HUES64 (cell line): ENCODE measurements at regions not wholly inside any gene's neighbourhood (a gene's known extent, or its start where the extent isn't known, plus 50 kb on each side); places are given as distances from the start of the nearest gene placed in this dataset.

Source experiments
- H3K27ac ChIP-seq: 2 replicates; pipeline ENCODE4 v1.7.0; 2013; ENCODE audit warnings: low read depth, low read length, inconsistent platforms
- H3K27me3 ChIP-seq: 2 replicates; pipeline ENCODE4 v1.6.1; 2013; ENCODE audit warnings: mild to moderate bottlenecking, low read length; ENCODE audit not compliant: insufficient read depth
- H3K36me3 ChIP-seq: 2 replicates; pipeline ENCODE4 v1.6.1; 2013; ENCODE audit warnings: mild to moderate bottlenecking, low read length; ENCODE audit not compliant: insufficient read depth
- H3K4me1 ChIP-seq: 2 replicates; pipeline ENCODE4 v1.6.1; 2013; ENCODE audit warnings: mild to moderate bottlenecking, low read length, moderate library complexity; ENCODE audit not compliant: insufficient read depth
- H3K4me3 ChIP-seq: 2 replicates; pipeline ENCODE4 v1.5.1; 2013; ENCODE audit warnings: mild to moderate bottlenecking, low read length, moderate library complexity
- H3K9ac ChIP-seq: 2 replicates; pipeline ENCODE4 v1.6.1; 2013; ENCODE audit warnings: mild to moderate bottlenecking, low read depth, low read length
- H3K9me3 ChIP-seq: 2 replicates; pipeline ENCODE4 v1.6.1; 2013; ENCODE audit warnings: low read depth, low read length; ENCODE audit not compliant: insufficient read depth
- WGBS: fragments of 150-250, 120-280 bp; methylation state at CpG from one replicate; pipeline ENCODE4 v1.1.7; 2013; ENCODE audit warnings: missing lambda C conversion rate; 5-methylcytosine and 5-hydroxymethylcytosine counted together

- no peaks in the 10 kb centered on the region for H3K36me3 ChIP-seq
- H3K27me3 ChIP-seq: no peaks in the 10 kb centered on the region
- H3K4me1 ChIP-seq: peaks cover 42% of the 10 kb centered on the region
- H3K9me3 ChIP-seq: no peaks in the 10 kb centered on the region
- 90% methylated on average over 6 of the region's 6 CpGs for WGBS
- H3K27ac ChIP-seq: no peak overlapping the region
- H3K9ac ChIP-seq: no peak overlapping the region
- H3K4me3 ChIP-seq: no peak overlapping the region
These were observed 286.1 kb upstream of the TPM1 start for GRCh38 chr15:62756326-62756994.

- no peak overlapping the region for H3K4me3 ChIP-seq
- H3K9ac ChIP-seq: no peak overlapping the region
- no peaks in the 10 kb centered on the region for H3K27me3 ChIP-seq
- WGBS: 97% methylated on average over 1 of the region's 1 CpG
- no peaks in the 10 kb centered on the region for H3K9me3 ChIP-seq
- peaks cover 4% of the 10 kb centered on the region for H3K36me3 ChIP-seq
- H3K4me1 ChIP-seq: peaks cover 42% of the 10 kb centered on the region
- H3K27ac ChIP-seq: no peak overlapping the region
These were observed 285.6 kb upstream of the TPM1 start for GRCh38 chr15:62756995-62757360.

GRCh38 chr15:62757535-62757934 lies 285.0 kb upstream of the TPM1 start:
- Histone ChIP-seq H3K9ac (no peak overlapping the region), H3K27me3 (no peaks in the 10 kb centered on the region), H3K4me3 (no peak overlapping the region), H3K9me3 (no peaks in the 10 kb centered on the region), H3K4me1 (peaks cover 42% of the 10 kb centered on the region), H3K27ac (peak overlapping the region; percentile 83; the same call in 1 of the 2 replicates), H3K36me3 (peaks cover 10% of the 10 kb centered on the region)
- 87% methylated on average over 10 of the region's 10 CpGs for WGBS

GRCh38 chr15:62758126-62758951 lies 284.2 kb upstream of the TPM1 start:
- Histone ChIP-seq H3K36me3 (peaks cover 10% of the 10 kb centered on the region), H3K27me3 (no peaks in the 10 kb centered on the region), H3K9me3 (no peaks in the 10 kb centered on the region), H3K4me3 (no peak overlapping the region), H3K9ac (peak overlapping the region; percentile 25; the same call in 1 of the 2 replicates), H3K4me1 (peaks cover 42% of the 10 kb centered on the region), H3K27ac (peak overlapping the region; percentile 83)
- 57% methylated on average over 10 of the region's 11 CpGs for WGBS

- Histone ChIP-seq H3K4me1 (peaks cover 42% of the 10 kb centered on the region), H3K4me3 (no peak overlapping the region), H3K27me3 (no peaks in the 10 kb centered on the region), H3K9ac (no peak overlapping the region), H3K36me3 (peaks cover 10% of the 10 kb centered on the region), H3K27ac (peak overlapping the region; percentile 83; the same call in 1 of the 2 replicates), H3K9me3 (no peaks in the 10 kb centered on the region)
- 85% methylated on average over 4 of the region's 4 CpGs for WGBS
These were observed 283.6 kb upstream of the TPM1 start for GRCh38 chr15:62758952-62759349.

- 88% methylated on average over 3 of the region's 3 CpGs for WGBS
- H3K36me3 ChIP-seq: peaks cover 10% of the 10 kb centered on the region
- peaks cover 42% of the 10 kb centered on the region for H3K4me1 ChIP-seq
These were observed 282.0 kb upstream of the TPM1 start for GRCh38 chr15:62760538-62760937.

GRCh38 chr15:62765916-62766315 lies 276.6 kb upstream of the TPM1 start:
- 88% methylated on average over 4 of the region's 4 CpGs for WGBS
- no peak overlapping the region for H3K27ac ChIP-seq
- H3K9ac ChIP-seq: no peak overlapping the region
- no peaks in the 10 kb centered on the region for H3K9me3 ChIP-seq
- no peak overlapping the region for H3K4me3 ChIP-seq
- no peaks in the 10 kb centered on the region; the same call in 1 of the 2 replicates for H3K4me1 ChIP-seq
- H3K36me3 ChIP-seq: peaks cover 10% of the 10 kb centered on the region
- H3K27me3 ChIP-seq: no peaks in the 10 kb centered on the region

More at GRCh38 chr15:62760538-62760937, 282.0 kb upstream of the TPM1 start:
- Histone ChIP-seq H3K9ac (no peak overlapping the region), H3K4me3 (no peak overlapping the region), H3K9me3 (no peaks in the 10 kb centered on the region), H3K27me3 (no peaks in the 10 kb centered on the region), H3K27ac (no peak overlapping the region)

GRCh38 chr15:62766599-62766998 lies 275.9 kb upstream of the TPM1 start:
- H3K4me1 ChIP-seq: no peaks in the 10 kb centered on the region; the same call in 1 of the 2 replicates
- no peaks in the 10 kb centered on the region for H3K27me3 ChIP-seq
- H3K36me3 ChIP-seq: peaks cover 15% of the 10 kb centered on the region
- no peak overlapping the region for H3K4me3 ChIP-seq
- whole genome bisulfite sequencing: 93% methylated on average over 4 of the region's 4 CpGs
- no peaks in the 10 kb centered on the region for H3K9me3 ChIP-seq
- H3K27ac ChIP-seq: no peak overlapping the region
- no peak overlapping the region for H3K9ac ChIP-seq

GRCh38 chr15:62769604-62770003 lies 272.9 kb upstream of the TPM1 start:
- no peak overlapping the region for H3K4me3 ChIP-seq
- H3K9ac ChIP-seq: no peak overlapping the region
- WGBS: 90% methylated on average over 3 of the region's 3 CpGs
- H3K9me3 ChIP-seq: no peaks in the 10 kb centered on the region
- no peaks in the 10 kb centered on the region; the same call in 1 of the 2 replicates for H3K4me1 ChIP-seq
- H3K27ac ChIP-seq: no peak overlapping the region
- H3K36me3 ChIP-seq: peaks cover 8% of the 10 kb centered on the region; the same call in 1 of the 2 replicates
- no peaks in the 10 kb centered on the region for H3K27me3 ChIP-seq

- 94% methylated on average over 11 of the region's 11 CpGs for WGBS
- no peak overlapping the region for H3K27ac ChIP-seq
These were observed 272.4 kb upstream of the TPM1 start for GRCh38 chr15:62770111-62770660.

GRCh38 chr15:62770752-62771151 lies 271.8 kb upstream of the TPM1 start:
- H3K36me3 ChIP-seq: peaks cover 8% of the 10 kb centered on the region; the same call in 1 of the 2 replicates
- H3K27ac ChIP-seq: no peak overlapping the region
- no peaks in the 10 kb centered on the region for H3K9me3 ChIP-seq
- no peak overlapping the region for H3K9ac ChIP-seq
- WGBS: 83% methylated on average over 7 of the region's 7 CpGs
- no peak overlapping the region for H3K4me3 ChIP-seq
- no peaks in the 10 kb centered on the region; the same call in none of the 2 replicates for H3K4me1 ChIP-seq
- H3K27me3 ChIP-seq: no peaks in the 10 kb centered on the region

More at GRCh38 chr15:62770111-62770660, 272.4 kb upstream of the TPM1 start:
- Histone ChIP-seq H3K4me3 (no peak overlapping the region), H3K9ac (no peak overlapping the region), H3K27me3 (no peaks in the 10 kb centered on the region), H3K4me1 (no peaks in the 10 kb centered on the region; the same call in 1 of the 2 replicates), H3K9me3 (no peaks in the 10 kb centered on the region), H3K36me3 (peaks cover 8% of the 10 kb centered on the region; the same call in 1 of the 2 replicates)
